Hepatocyte (in vitro differentiated cells): ENCODE measurements at regions not wholly inside any gene's neighbourhood (a gene's known extent, or its start where the extent isn't known, plus 50 kb on each side); places are given as distances from the start of the nearest gene placed in this dataset.

Source experiments
- CTCF ChIP-seq: fragments of 200-600 bp; sonication (generic); IDR thresholded peaks from 2 replicates; pipeline ENCODE4 v1.5.1; 2016; ENCODE audit warnings: antibody characterized with exemption, mild to moderate bottlenecking; ENCODE audit not compliant: poor library complexity
- EZH2 ChIP-seq: fragments of 200-600 bp; sonication (generic); IDR thresholded peaks from 2 replicates; pipeline ENCODE4 v1.6.1; 2016; ENCODE audit warnings: antibody characterized with exemption, mild to moderate bottlenecking, borderline replicate concordance
- EZH2phosphoT487 ChIP-seq: fragments of 200-600 bp; sonication (generic); IDR thresholded peaks from one replicate; pipeline ENCODE4 v1.6.1; 2018; ENCODE audit warnings: antibody characterized with exemption, mild to moderate bottlenecking, low read depth, moderate library complexity; ENCODE audit not compliant: unreplicated experiment, severe bottlenecking

GRCh38 chr13:86038490-86038889 is 239.3 kb upstream of the SLITRK6 start:
- no peak for TF ChIP-seq CTCF
- TF ChIP-seq EZH2 = no peak
- no peak for TF ChIP-seq EZH2phosphoT487
